Fibroblast of lung (primary cell): ENCODE measurements at regions not wholly inside any gene's neighbourhood (a gene's known extent, or its start where the extent isn't known, plus 50 kb on each side); places are given as distances from the start of the nearest gene placed in this dataset.

Source experiments
- DNase-seq, 2 donors: peaks; one replicate each; pipeline versions ENCODE4 v3.0.0 to v3.0.0-alpha.2; 2010; ENCODE audit warnings: low read depth in 2 of 2
- H2AFZ ChIP-seq: 2 replicates; pipeline ENCODE4 v1.5.1; 2012; ENCODE audit warnings: low read length, control low read depth, inconsistent platforms
- H3K27ac ChIP-seq: 2 replicates; pipeline ENCODE4 v1.5.1; 2011; ENCODE audit warnings: low read length, control low read depth; ENCODE audit not compliant: insufficient read depth
- H3K27me3 ChIP-seq: 2 replicates; pipeline ENCODE4 v1.5.1; 2011; ENCODE audit warnings: mild to moderate bottlenecking, low read length; ENCODE audit not compliant: control insufficient read depth, insufficient read depth
- H3K36me3 ChIP-seq: 2 replicates; pipeline ENCODE4 v1.5.1; 2011; ENCODE audit warnings: low read length; ENCODE audit not compliant: control insufficient read depth, insufficient read depth
- H3K4me1 ChIP-seq: 2 replicates; pipeline ENCODE4 v1.5.1; 2011; ENCODE audit warnings: low read length; ENCODE audit not compliant: control insufficient read depth, insufficient read depth; ENCODE audit errors: extremely low read depth
- H3K4me2 ChIP-seq: 2 replicates; pipeline ENCODE4 v1.5.1; 2011; ENCODE audit warnings: low read length, control low read depth; ENCODE audit not compliant: insufficient read depth; ENCODE audit errors: extremely low read depth
- H3K4me3 ChIP-seq, 4 experiments: fragments of 200-600 bp in 1 of 4; sonication (generic) in 1 of 4; replicated peaks in 1 of 4; 2 replicates each; pipeline ENCODE4 v1.5.1; 2011 to 2016; ENCODE audit warnings: low read length in 4 of 4, low read depth in 3 of 4, mild to moderate bottlenecking in 3 of 4, control low read depth in 2 of 4, inconsistent platforms in 1 of 4, mixed read lengths in 1 of 4; ENCODE audit not compliant: insufficient read depth in 1 of 4; ENCODE audit errors: control extremely low read depth in 1 of 4
- H3K79me2 ChIP-seq: 2 replicates; pipeline ENCODE4 v1.5.1; 2012; ENCODE audit warnings: mild to moderate bottlenecking, low read length, inconsistent platforms; ENCODE audit not compliant: control insufficient read depth, insufficient read depth
- H3K9ac ChIP-seq: 2 replicates; pipeline ENCODE4 v1.5.1; 2011; ENCODE audit warnings: mild to moderate bottlenecking, low read length, control low read depth; ENCODE audit not compliant: insufficient read depth
- H3K9me3 ChIP-seq: 2 replicates; pipeline ENCODE4 v1.5.1; 2012; ENCODE audit warnings: low read depth, low read length; ENCODE audit not compliant: control insufficient read depth, insufficient read depth
- H4K20me1 ChIP-seq: 2 replicates; pipeline ENCODE4 v1.5.1; 2011; ENCODE audit warnings: low read length; ENCODE audit not compliant: control insufficient read depth, insufficient read depth; ENCODE audit errors: extremely low read depth
- EZH2 ChIP-seq: IDR thresholded peaks from 2 replicates; pipeline ENCODE4 v1.5.1; 2012; ENCODE audit warnings: low read length, control low read depth, mild to moderate bottlenecking; ENCODE audit errors: missing control alignments
- TF ChIP-seq, protein P1 (sequence below), 2 donors: IDR thresholded peaks in 1 of 2; conservative IDR thresholded peaks in 1 of 2; 1 replicate in 1 of 2; 2 replicates in 1 of 2; pipeline ENCODE4 v1.5.1; 2011 to 2012; ENCODE audit warnings: low read length in 2 of 2, control low read depth in 1 of 2, inconsistent platforms in 1 of 2, low read depth in 1 of 2, mild to moderate bottlenecking in 1 of 2

DNA sequence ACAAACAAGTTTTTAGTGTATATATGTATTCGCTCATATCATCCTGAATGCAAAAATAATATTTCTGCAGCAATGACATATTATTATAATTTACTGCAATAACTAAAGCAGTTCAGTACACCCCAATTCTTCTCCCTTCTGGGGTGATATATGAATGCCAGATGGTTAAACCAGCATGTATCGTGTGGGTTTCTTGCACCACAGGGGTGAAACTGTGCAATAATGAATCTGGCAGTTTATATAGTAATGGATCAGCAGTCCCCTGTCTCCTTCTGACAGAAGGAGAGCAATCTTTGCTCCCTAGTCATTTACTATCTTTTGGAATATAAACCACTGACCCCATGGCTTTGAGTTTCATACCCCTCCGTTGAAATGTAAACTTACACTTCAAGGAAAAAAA, 228.6 kb upstream of the KLHL1 start:
- Histone ChIP-seq H4K20me1 (no peaks in the 10 kb centered on the region), H3K36me3 (no peaks in the 10 kb centered on the region), H3K79me2 (no peaks in the 10 kb centered on the region), H3K9ac (no peak overlapping the region), H3K9me3 (no peaks in the 10 kb centered on the region), H3K4me3 (no peak overlapping the region), H3K4me1 (no peaks in the 10 kb centered on the region), H3K27me3 (no peaks in the 10 kb centered on the region), H3K4me2 (no peak overlapping the region), H3K27ac (no peak overlapping the region), H2AFZ (no peak overlapping the region)
- TF ChIP-seq, protein P1, sequence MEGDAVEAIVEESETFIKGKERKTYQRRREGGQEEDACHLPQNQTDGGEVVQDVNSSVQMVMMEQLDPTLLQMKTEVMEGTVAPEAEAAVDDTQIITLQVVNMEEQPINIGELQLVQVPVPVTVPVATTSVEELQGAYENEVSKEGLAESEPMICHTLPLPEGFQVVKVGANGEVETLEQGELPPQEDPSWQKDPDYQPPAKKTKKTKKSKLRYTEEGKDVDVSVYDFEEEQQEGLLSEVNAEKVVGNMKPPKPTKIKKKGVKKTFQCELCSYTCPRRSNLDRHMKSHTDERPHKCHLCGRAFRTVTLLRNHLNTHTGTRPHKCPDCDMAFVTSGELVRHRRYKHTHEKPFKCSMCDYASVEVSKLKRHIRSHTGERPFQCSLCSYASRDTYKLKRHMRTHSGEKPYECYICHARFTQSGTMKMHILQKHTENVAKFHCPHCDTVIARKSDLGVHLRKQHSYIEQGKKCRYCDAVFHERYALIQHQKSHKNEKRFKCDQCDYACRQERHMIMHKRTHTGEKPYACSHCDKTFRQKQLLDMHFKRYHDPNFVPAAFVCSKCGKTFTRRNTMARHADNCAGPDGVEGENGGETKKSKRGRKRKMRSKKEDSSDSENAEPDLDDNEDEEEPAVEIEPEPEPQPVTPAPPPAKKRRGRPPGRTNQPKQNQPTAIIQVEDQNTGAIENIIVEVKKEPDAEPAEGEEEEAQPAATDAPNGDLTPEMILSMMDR (conservative IDR thresholded peaks at IDR 0.05 in 1 of 2, IDR thresholded peaks at IDR 0.05 in 1 of 2; ENCODE audit: low read depth in 1 of 2, low read length in 2 of 2), result no peak
- no peak for TF ChIP-seq EZH2
- DNase-seq, result no peak

DNA sequence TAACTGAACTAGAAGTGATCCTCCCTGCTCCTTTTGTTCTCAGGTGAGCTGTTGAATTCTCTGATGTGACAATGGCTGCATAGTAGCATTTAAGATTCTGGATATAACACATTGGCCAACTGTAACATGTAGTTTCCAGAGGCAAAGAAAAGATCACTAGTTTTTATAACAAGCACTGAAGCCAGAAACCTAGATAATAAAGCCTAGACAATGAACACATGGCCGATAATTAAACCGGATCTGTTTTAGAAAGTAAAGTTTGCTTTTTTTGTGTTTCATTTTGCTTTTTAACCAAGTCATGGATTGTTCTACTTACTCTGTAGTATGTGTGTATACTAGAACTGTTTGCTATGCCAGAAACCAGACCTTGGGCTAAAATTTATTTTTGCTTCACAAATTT, 225.5 kb upstream of the KLHL1 start:
- no peak overlapping the region for H2AFZ ChIP-seq
- no peaks in the 10 kb centered on the region for H3K9me3 ChIP-seq
- no peaks in the 10 kb centered on the region for H3K79me2 ChIP-seq
- H3K4me1 ChIP-seq, result no peaks in the 10 kb centered on the region
- TF ChIP-seq, protein P1 (conservative IDR thresholded peaks at IDR 0.05 in 1 of 2, IDR thresholded peaks at IDR 0.05 in 1 of 2; ENCODE audit: low read depth in 1 of 2, low read length in 2 of 2), result no peak
- TF ChIP-seq EZH2, result no peak
- H3K27me3 ChIP-seq, result no peaks in the 10 kb centered on the region
- no peak overlapping the region for H3K4me3 ChIP-seq
- no peak for DNase-seq
- H3K9ac ChIP-seq, result no peak overlapping the region
- H3K36me3 ChIP-seq, result no peaks in the 10 kb centered on the region
- H3K27ac ChIP-seq, result no peak overlapping the region
- H3K4me2 ChIP-seq, result no peak overlapping the region
- H4K20me1 ChIP-seq, result no peaks in the 10 kb centered on the region

GRCh38 chr13:70330697-70331361, 222.6 kb upstream of the KLHL1 start:
- no peaks in the 10 kb centered on the region for H3K79me2 ChIP-seq
- H2AFZ ChIP-seq, result no peak overlapping the region
- H3K27me3 ChIP-seq, result no peaks in the 10 kb centered on the region
- H3K4me1 ChIP-seq, result no peaks in the 10 kb centered on the region
- no peak overlapping the region for H3K4me2 ChIP-seq
- H3K36me3 ChIP-seq, result no peaks in the 10 kb centered on the region
- no peak overlapping the region for H3K4me3 ChIP-seq
- H3K9ac ChIP-seq, result no peak overlapping the region
- H3K9me3 ChIP-seq, result no peaks in the 10 kb centered on the region
- no peak for TF ChIP-seq EZH2
- TF ChIP-seq, protein P1 (conservative IDR thresholded peaks at IDR 0.05 in 1 of 2, IDR thresholded peaks at IDR 0.05 in 1 of 2; ENCODE audit: low read depth in 1 of 2, low read length in 2 of 2), result no peak
- DNase-seq, result no peak
- no peaks in the 10 kb centered on the region for H4K20me1 ChIP-seq
- H3K27ac ChIP-seq, result no peak overlapping the region
